ENCODE measurements at regions not wholly inside any gene's neighbourhood (a gene's known extent, or its start where the extent isn't known, plus 50 kb on each side); places are given as distances from the start of the nearest gene placed in this dataset.

GRCh38 chrX:147573266-147573665 lies 338.5 kb upstream of the FMR1 start:
- TF ChIP-seq CTCF (conservative IDR thresholded peaks at IDR 0.05; ENCODE audit: control insufficient read depth, insufficient read depth, low read depth, low read length), result no peak
- no peak overlapping the region for H3K4me3 ChIP-seq (ENCODE audit: control insufficient read depth, low read depth, low read length)
- no peak for DNase-seq (ENCODE audit: low read depth)

- no peak for DNase-seq (ENCODE audit: low read depth)
- no peak overlapping the region for H3K4me3 ChIP-seq (ENCODE audit: control insufficient read depth, low read depth, low read length)
- no peak for TF ChIP-seq CTCF (conservative IDR thresholded peaks at IDR 0.05; ENCODE audit: control insufficient read depth, insufficient read depth, low read depth, low read length)
Measured at GRCh38 chrX:147602176-147602696, 309.5 kb upstream of the FMR1 start.

- no peak for TF ChIP-seq CTCF (conservative IDR thresholded peaks at IDR 0.05; ENCODE audit: control insufficient read depth, insufficient read depth, low read depth, low read length)
- no peak overlapping the region for H3K4me3 ChIP-seq (ENCODE audit: control insufficient read depth, low read depth, low read length)
- no peak for DNase-seq (ENCODE audit: low read depth)
Measured at GRCh38 chrX:147626605-147627004, 285.1 kb upstream of the FMR1 start.

- TF ChIP-seq CTCF (conservative IDR thresholded peaks at IDR 0.05; ENCODE audit: control insufficient read depth, insufficient read depth, low read depth, low read length), result no peak
- no peak for DNase-seq (ENCODE audit: low read depth)
- H3K4me3 ChIP-seq (ENCODE audit: control insufficient read depth, low read depth, low read length), result no peak overlapping the region
Measured at GRCh38 chrX:147635186-147635585, 276.5 kb upstream of the FMR1 start.

GRCh38 chrX:147637190-147637589 lies 274.5 kb upstream of the FMR1 start:
- H3K4me3 ChIP-seq (ENCODE audit: control insufficient read depth, low read depth, low read length), result no peak overlapping the region
- no peak for DNase-seq (ENCODE audit: low read depth)
- TF ChIP-seq CTCF (conservative IDR thresholded peaks at IDR 0.05; ENCODE audit: control insufficient read depth, insufficient read depth, low read depth, low read length), result no peak

- DNase-seq (ENCODE audit: low read depth), result no peak
- TF ChIP-seq CTCF (conservative IDR thresholded peaks at IDR 0.05; ENCODE audit: control insufficient read depth, insufficient read depth, low read depth, low read length), result no peak
Measured at GRCh38 chrX:147646949-147647723, 264.6 kb upstream of the FMR1 start.

More at GRCh38 chrX:147646949-147647723, 264.6 kb upstream of the FMR1 start:
- no peak overlapping the region for H3K4me3 ChIP-seq (ENCODE audit: control insufficient read depth, low read depth, low read length)

All from fibroblast of mammary gland (primary cell).